ENCODE measurements at regions not wholly inside any gene's neighbourhood (a gene's known extent, or its start where the extent isn't known, plus 50 kb on each side); places are given as distances from the start of the nearest gene placed in this dataset.
A peak's percentile ranks its signal among the peaks of the same experiment; 100 is the strongest.

DNA sequence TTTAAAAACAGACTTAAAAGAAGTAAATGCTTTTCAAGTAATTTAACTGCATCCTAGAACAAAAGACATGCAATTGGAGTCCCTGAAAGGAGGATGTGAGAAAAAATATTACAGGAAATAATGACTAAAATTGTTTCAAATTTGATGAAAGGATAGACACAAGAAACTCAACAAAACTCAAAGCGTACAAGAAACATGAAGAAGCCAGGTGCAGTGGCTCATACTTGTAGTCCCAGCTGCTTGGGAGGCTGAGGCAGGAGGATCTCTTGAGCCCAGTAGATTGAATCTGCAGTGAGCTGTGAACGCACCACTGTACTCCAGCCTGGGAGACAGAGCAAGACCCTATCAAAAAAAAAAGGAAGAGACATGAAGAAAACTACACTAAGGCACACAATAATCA is 118.1 kb upstream of the SLC39A10 start:
- H3K4me1 Mint-ChIP-seq: peaks cover 62% of the 10 kb centered on the region
- no peaks in the 10 kb centered on the region for H3K27me3 Mint-ChIP-seq (ENCODE audit: low read depth in 3 of 3)
- Histone ChIP-seq H2AFZ (ENCODE audit: insufficient read depth, low read depth, low read length, poor library complexity, severe bottlenecking) (peak overlapping the region; percentile 10), H4K20me1 (ENCODE audit: insufficient read depth, low read length) (no peaks in the 10 kb centered on the region), H3K9me3 (replicated peaks in 1 of 2; ENCODE audit: control insufficient read depth in 1 of 2, insufficient read depth in 1 of 2, low read length in 2 of 2) (no peaks in the 10 kb centered on the region), H3K4me1 (ENCODE audit: control insufficient read depth in 1 of 2, insufficient read depth in 2 of 2, low read length in 2 of 2) (peaks cover 59 to 69% of the 10 kb centered on the region in 2 donors), H3K4me3 (replicated peaks in 1 of 3; ENCODE audit: low read depth in 2 of 3, low read length in 3 of 3) (no peak overlapping the region), H3K4me2 (replicated peaks; ENCODE audit: extremely low read depth, low read length, poor library complexity, severe bottlenecking) (no peak overlapping the region), H3K79me2 (ENCODE audit: insufficient read depth, low read length) (no peaks in the 10 kb centered on the region), H3K9ac (ENCODE audit: insufficient read depth, low read length, poor library complexity, severe bottlenecking) (no peak overlapping the region), H3K27ac (ENCODE audit: low read depth in 1 of 2, low read length in 2 of 2) (peak overlapping the region in 1 of 2 donors; percentile 90), H3K36me3 (replicated peaks in 1 of 2; ENCODE audit: control insufficient read depth in 1 of 2, insufficient read depth in 2 of 2, low read length in 2 of 2) (no peaks in the 10 kb centered on the region), H3K27me3 (ENCODE audit: control insufficient read depth in 2 of 2, insufficient read depth in 2 of 2, low read length in 2 of 2) (no peaks in the 10 kb centered on the region)
- peaks cover 0 to 2% of the 10 kb centered on the region in 2 donors for H3K36me3 Mint-ChIP-seq
- peaks cover 0 to 6% (median 0%) of the 10 kb centered on the region in 7 donors for H3K9me3 Mint-ChIP-seq
- intact Hi-C loops (cut with micrococcal nuclease): no loop called here
- H3K27ac Mint-ChIP-seq: peak overlapping the region in 3 of 7 donors; percentile 19 to 68 (median 33)
- DNase-seq: no peak
- TF ChIP-seq, protein P1, sequence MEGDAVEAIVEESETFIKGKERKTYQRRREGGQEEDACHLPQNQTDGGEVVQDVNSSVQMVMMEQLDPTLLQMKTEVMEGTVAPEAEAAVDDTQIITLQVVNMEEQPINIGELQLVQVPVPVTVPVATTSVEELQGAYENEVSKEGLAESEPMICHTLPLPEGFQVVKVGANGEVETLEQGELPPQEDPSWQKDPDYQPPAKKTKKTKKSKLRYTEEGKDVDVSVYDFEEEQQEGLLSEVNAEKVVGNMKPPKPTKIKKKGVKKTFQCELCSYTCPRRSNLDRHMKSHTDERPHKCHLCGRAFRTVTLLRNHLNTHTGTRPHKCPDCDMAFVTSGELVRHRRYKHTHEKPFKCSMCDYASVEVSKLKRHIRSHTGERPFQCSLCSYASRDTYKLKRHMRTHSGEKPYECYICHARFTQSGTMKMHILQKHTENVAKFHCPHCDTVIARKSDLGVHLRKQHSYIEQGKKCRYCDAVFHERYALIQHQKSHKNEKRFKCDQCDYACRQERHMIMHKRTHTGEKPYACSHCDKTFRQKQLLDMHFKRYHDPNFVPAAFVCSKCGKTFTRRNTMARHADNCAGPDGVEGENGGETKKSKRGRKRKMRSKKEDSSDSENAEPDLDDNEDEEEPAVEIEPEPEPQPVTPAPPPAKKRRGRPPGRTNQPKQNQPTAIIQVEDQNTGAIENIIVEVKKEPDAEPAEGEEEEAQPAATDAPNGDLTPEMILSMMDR (IDR thresholded peaks at IDR 0.05): no peak
- no CpG with 5 or more reads among the region's 2 CpGs for WGBS (ENCODE audit: insufficient coverage)
- no peak overlapping the region for H3K4me3 Mint-ChIP-seq

DNA sequence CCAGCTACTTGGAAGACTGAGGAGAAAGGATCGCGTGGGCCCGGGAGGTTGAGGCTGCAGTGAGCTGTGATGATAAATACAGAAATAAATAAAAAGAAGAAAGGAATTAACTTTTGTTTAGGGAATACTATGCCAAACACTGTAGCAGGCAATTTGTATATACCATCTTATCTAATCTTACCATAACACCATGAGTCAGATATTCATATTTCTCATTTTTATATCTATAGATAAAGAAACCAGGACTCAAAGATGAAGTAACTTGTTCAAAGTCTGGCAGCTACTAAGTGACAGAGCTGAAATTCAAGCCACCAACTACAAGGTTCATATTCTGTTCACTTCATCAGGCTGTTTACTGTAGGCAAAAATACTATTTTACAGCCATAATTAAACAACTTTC is 119.2 kb upstream of the SLC39A10 start:
- TF ChIP-seq, protein P1 (IDR thresholded peaks at IDR 0.05): no peak
- no peak overlapping the region for H3K9ac ChIP-seq (ENCODE audit: insufficient read depth, low read length, poor library complexity, severe bottlenecking)
- Mint-ChIP-seq H3K4me3 (no peak overlapping the region), H3K36me3 (peaks cover 0 to 2% of the 10 kb centered on the region in 2 donors), H3K4me1 (peaks cover 62% of the 10 kb centered on the region), H3K9me3 (peaks cover 0 to 3% (median 0%) of the 10 kb centered on the region in 7 donors), H3K27me3 (ENCODE audit: low read depth in 3 of 3) (no peaks in the 10 kb centered on the region), H3K27ac (peak overlapping the region in 4 of 7 donors; percentile 57 to 94 (median 82))
- no peaks in the 10 kb centered on the region for H4K20me1 ChIP-seq (ENCODE audit: insufficient read depth, low read length)
- H2AFZ ChIP-seq (ENCODE audit: insufficient read depth, low read depth, low read length, poor library complexity, severe bottlenecking): no peak overlapping the region
- H3K4me2 ChIP-seq (replicated peaks; ENCODE audit: extremely low read depth, low read length, poor library complexity, severe bottlenecking): no peak overlapping the region
- H3K27ac ChIP-seq (ENCODE audit: low read depth in 1 of 2, low read length in 2 of 2): peak overlapping the region in 1 of 2 donors; percentile 90
- intact Hi-C loops (cut with micrococcal nuclease): no loop called here
- H3K4me1 ChIP-seq (ENCODE audit: control insufficient read depth in 1 of 2, insufficient read depth in 2 of 2, low read length in 2 of 2): peaks cover 55 to 69% of the 10 kb centered on the region in 2 donors
- H3K4me3 ChIP-seq (replicated peaks in 1 of 3; ENCODE audit: low read depth in 2 of 3, low read length in 3 of 3): no peak overlapping the region
- no peaks in the 10 kb centered on the region for H3K36me3 ChIP-seq (replicated peaks in 1 of 2; ENCODE audit: control insufficient read depth in 1 of 2, insufficient read depth in 2 of 2, low read length in 2 of 2)
- H3K27me3 ChIP-seq (ENCODE audit: control insufficient read depth in 2 of 2, insufficient read depth in 2 of 2, low read length in 2 of 2): no peaks in the 10 kb centered on the region
- no peaks in the 10 kb centered on the region for H3K79me2 ChIP-seq (ENCODE audit: insufficient read depth, low read length)
- no peaks in the 10 kb centered on the region for H3K9me3 ChIP-seq (replicated peaks in 1 of 2; ENCODE audit: control insufficient read depth in 1 of 2, insufficient read depth in 1 of 2, low read length in 2 of 2)
- WGBS (ENCODE audit: insufficient coverage): no CpG with 5 or more reads among the region's 3 CpGs
- DNase-seq: no peak

All from CD14-positive monocyte (primary cell).